Stimulated activated CD8-positive, alpha-beta memory T cell treated with anti-CD3 and anti-CD28 coated beads, Interleukin-4, amount 100 ng/mL, for 24 hours (primary cell): ENCODE measurements at regions not wholly inside any gene's neighbourhood (a gene's known extent, or its start where the extent isn't known, plus 50 kb on each side); places are given as distances from the start of the nearest gene placed in this dataset.

ENCODE experiments used
- DNase-seq: peaks from one replicate; pipeline ENCODE4 v3.0.0-alpha.2; 2020; ENCODE audit warnings: low read depth

GRCh38 chr16:11446566-11447119, 101.4 kb downstream of the RMI2 start:
- DNase-seq: no peak

DNA sequence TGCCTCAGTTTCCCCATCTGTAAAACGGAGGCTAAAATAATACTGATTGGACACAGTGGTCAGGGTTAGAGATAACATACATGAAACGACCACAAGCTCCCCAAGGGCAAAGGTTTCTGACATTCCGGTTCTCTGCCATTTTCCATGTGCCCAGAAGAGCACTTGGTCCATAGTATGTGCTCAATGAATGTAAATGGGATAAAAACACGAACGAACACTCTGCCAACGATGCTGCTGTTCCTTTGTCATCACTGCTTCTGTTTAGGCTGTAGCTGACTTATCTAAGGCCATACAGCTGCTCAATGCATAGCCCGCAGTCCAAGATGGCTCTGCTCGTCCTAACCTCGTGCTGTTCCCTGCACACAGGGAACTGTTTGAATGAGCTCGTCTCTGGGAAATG, 102.0 kb downstream of the RMI2 start:
- DNase-seq: no peak

DNA sequence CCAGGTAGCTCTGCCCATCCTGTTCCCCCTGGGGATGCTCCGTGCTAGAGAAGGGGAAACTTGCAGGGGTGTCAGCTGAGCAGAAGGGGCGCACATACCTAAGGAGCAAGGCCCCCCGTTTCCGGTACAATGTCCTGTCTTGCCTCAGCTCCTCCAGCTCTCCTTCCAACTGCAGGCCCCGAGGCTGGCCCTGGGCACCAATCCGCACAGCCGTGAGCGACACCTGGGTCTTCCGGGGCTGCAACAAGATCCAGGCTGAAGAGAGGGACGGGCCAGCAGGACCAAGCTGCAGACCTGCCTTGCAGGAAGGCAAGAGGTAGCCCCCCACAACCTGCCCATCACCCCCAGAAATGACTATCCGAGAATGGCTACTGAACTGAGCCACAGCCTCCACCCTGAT, 102.6 kb downstream of the RMI2 start:
- no peak for DNase-seq

DNA sequence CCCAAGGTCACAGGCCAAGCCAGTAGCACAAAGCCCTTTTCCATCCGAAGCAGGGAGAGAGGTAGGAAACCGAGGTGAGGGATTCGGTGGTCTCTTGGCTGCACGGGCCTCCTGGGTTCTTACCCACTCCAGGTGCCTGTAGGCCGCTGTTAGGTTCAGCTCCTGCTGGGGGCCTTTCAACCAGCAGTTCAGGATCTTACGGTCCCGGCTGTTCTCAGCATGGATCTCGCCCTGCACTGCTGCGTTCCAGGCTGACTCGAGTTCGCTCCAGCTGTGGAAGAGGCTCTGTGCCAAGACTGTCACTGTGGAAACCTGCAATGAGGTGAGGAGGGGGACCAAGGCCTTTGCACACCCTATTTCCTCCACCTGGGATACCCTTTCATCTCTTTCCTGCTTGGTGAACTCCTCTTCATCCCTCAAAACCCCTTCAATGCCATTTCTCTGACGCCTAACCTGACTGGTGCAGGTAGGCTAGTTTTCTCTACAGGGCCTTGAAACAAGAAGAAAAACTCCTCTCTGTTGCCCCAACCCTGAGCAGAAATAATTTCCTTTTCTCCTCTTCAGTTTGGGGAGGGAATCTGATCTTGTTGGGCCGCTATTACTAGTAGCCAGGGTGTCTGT, 103.6 kb downstream of the RMI2 start:
- DNase-seq: no peak

DNA sequence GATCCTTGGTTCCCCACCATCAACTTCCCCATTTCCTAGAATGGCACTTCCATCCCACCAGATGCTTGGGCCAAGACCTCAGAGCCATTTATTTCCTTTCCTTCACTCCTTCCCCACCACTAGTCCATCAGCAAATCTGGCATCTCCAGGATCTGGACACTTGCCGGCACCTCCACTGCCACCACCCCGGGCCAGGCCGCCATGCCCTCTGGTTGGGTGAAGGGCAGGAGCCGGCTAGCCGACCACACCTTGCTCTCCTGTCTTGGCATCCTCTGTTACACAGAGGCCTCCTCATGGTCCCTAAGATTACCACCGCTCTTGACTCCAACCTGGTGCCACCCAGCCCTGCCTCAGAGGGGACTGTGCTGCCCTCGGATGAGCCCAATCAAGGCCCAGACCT, 104.5 kb downstream of the RMI2 start:
- no peak for DNase-seq

- no peak for DNase-seq
These were observed 104.9 kb downstream of the RMI2 start for GRCh38 chr16:11450136-11450535.

DNA sequence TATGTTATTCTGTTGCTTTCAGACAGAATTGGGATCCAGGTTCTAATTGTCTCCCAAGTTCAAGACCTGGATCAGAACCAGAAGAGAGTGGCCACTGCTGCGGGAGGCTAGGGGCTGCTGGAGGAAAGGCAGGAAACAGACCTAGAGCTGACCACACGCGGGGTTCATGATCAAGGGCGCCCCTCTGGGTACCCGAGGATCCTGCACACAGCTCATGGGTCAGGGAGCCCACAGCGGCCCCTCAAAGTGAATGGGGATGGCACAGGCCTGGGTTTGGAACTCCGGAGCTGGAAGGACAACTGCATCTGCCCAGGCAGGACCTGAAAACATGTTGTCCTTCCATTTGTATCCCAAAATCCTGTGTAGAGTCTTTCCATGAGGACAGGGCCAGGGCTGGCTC, 107.0 kb downstream of the RMI2 start:
- DNase-seq: no peak

GRCh38 chr16:11452746-11453389, 107.6 kb downstream of the RMI2 start:
- no peak for DNase-seq

- DNase-seq: no peak
These were observed 111.5 kb downstream of the RMI2 start for GRCh38 chr16:11456741-11457140.

- DNase-seq: no peak
These were observed 114.5 kb downstream of the RMI2 start for GRCh38 chr16:11459722-11460121.

DNA sequence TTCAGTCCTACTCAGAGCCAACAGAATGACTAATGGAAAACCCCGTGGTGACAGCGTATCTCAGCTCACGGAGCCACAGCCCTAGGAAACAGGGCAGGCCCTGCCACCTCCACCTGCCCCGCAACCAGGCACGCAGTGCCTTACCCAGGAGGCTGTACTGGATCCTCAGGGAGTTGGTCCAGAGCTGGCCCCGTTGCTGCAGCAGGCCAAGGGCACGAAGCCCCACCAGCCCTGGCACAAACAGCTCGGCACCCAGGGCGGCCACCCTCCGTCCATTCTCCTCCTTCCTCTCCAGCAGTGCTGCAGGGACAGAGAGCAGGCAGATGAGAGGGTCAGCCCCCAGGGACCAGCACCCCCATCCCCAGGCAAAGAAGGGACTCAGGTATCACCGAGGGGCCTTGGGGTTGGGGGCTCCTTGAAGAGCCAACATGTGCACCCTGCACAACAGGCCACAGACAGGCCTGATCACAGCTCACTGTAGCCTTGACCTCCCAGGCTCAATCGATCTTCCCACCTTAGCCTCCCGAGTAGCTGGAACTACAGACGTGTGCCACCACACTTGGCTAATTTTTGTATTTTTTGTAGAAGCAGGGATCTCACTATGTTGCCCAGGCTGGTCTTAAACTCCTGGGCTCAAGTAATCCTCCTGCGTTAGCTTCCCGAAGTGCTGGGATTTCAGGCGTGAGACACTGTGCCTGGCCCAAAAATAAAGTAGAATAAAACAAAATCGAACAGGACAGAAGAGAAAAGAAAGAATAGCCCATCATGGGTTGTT, 115.7 kb downstream of the RMI2 start:
- no peak for DNase-seq

- DNase-seq: no peak
These were observed 116.3 kb downstream of the RMI2 start for GRCh38 chr16:11461595-11461990.

DNA sequence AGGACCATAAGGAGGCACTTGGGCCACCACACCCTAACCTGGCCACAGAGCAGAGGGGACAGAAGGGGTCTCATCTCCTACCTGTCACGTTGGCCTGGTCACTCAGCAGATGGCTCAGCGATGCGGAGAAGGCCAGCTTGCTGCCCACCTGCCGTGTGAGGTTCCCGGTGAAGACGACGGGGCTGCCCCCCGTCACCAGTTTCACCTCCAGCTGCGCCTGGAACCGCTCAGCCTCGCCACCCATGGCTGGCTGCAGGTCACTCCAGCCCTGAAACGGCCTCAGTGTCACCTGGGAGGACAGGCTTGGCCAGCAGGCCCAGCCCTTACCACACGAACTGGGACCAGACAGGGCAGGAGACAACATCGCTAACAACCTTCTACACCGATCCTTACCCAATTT, 116.8 kb downstream of the RMI2 start:
- DNase-seq: no peak

- no peak for DNase-seq
These were observed 117.6 kb downstream of the RMI2 start for GRCh38 chr16:11462861-11463260.

- DNase-seq: no peak
These were observed 119.0 kb downstream of the RMI2 start for GRCh38 chr16:11464241-11464640.

- no peak for DNase-seq
These were observed 120.4 kb downstream of the RMI2 start for GRCh38 chr16:11465675-11466074.

- no peak for DNase-seq
These were observed 115.9 kb downstream of the LITAF start for GRCh38 chr16:11470676-11471415.

- DNase-seq: no peak
These were observed 115.2 kb downstream of the LITAF start for GRCh38 chr16:11471548-11471947.

GRCh38 chr16:11472410-11472809, 114.3 kb downstream of the LITAF start:
- no peak for DNase-seq

GRCh38 chr16:11472851-11473250, 113.9 kb downstream of the LITAF start:
- no peak for DNase-seq

- DNase-seq: no peak
These were observed 113.0 kb downstream of the LITAF start for GRCh38 chr16:11473728-11474127.

- no peak for DNase-seq
These were observed 112.0 kb downstream of the LITAF start for GRCh38 chr16:11474617-11475291.
